ENCODE measurements at regions not wholly inside any gene's neighbourhood (a gene's known extent, or its start where the extent isn't known, plus 50 kb on each side); places are given as distances from the start of the nearest gene placed in this dataset.

- TF ChIP-seq POLR2A (IDR thresholded peaks at IDR 0.05), result no peak
- TF ChIP-seq, protein P1, sequence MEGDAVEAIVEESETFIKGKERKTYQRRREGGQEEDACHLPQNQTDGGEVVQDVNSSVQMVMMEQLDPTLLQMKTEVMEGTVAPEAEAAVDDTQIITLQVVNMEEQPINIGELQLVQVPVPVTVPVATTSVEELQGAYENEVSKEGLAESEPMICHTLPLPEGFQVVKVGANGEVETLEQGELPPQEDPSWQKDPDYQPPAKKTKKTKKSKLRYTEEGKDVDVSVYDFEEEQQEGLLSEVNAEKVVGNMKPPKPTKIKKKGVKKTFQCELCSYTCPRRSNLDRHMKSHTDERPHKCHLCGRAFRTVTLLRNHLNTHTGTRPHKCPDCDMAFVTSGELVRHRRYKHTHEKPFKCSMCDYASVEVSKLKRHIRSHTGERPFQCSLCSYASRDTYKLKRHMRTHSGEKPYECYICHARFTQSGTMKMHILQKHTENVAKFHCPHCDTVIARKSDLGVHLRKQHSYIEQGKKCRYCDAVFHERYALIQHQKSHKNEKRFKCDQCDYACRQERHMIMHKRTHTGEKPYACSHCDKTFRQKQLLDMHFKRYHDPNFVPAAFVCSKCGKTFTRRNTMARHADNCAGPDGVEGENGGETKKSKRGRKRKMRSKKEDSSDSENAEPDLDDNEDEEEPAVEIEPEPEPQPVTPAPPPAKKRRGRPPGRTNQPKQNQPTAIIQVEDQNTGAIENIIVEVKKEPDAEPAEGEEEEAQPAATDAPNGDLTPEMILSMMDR (IDR thresholded peaks at IDR 0.05), result no peak
These were observed 253.9 kb downstream of the OTUD1 start for GRCh38 chr10:23692736-23693135.

Data from body of pancreas (tissue), 4 donors.